ENCODE measurements at regions not wholly inside any gene's neighbourhood (a gene's known extent, or its start where the extent isn't known, plus 50 kb on each side); places are given as distances from the start of the nearest gene placed in this dataset.

DNA sequence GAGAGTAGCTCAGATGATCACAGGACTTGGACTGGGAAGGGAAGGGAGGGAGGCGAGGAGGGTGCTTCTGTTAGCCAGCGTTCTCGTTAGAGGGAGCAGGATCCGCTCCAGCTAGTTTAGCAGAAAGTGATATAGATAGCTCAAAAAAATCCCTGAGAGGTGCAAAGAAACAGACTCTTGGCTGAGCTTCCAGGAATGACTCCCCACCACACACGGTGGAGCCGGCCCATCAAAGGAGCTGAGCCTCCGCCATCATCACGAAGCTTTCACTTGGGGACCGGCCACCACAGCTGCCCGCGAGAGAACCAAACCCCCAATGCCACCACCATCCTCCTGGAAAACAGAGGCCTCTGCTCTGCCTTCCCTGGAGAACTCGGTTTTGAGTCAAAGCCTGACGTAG is 124.6 kb upstream of the BCL2L14 start:
- H3K27ac ChIP-seq = no peak overlapping the region
- peaks cover 7 to 16% of the 10 kb centered on the region in 2 donors for H3K4me1 ChIP-seq
- intact Hi-C loops (cut with DNase I) = no loop called here
- WGBS, 2 donors = 92 to 94% methylated on average over 10 to 13 of the region's 13 CpGs
- no peaks in the 10 kb centered on the region for H3K27me3 ChIP-seq
- no peak for DNase-seq
- no peaks in the 10 kb centered on the region for H3K9me3 ChIP-seq
- TF ChIP-seq POLR2A (IDR thresholded peaks at IDR 0.05) = no peak
- TF ChIP-seq, protein P1, sequence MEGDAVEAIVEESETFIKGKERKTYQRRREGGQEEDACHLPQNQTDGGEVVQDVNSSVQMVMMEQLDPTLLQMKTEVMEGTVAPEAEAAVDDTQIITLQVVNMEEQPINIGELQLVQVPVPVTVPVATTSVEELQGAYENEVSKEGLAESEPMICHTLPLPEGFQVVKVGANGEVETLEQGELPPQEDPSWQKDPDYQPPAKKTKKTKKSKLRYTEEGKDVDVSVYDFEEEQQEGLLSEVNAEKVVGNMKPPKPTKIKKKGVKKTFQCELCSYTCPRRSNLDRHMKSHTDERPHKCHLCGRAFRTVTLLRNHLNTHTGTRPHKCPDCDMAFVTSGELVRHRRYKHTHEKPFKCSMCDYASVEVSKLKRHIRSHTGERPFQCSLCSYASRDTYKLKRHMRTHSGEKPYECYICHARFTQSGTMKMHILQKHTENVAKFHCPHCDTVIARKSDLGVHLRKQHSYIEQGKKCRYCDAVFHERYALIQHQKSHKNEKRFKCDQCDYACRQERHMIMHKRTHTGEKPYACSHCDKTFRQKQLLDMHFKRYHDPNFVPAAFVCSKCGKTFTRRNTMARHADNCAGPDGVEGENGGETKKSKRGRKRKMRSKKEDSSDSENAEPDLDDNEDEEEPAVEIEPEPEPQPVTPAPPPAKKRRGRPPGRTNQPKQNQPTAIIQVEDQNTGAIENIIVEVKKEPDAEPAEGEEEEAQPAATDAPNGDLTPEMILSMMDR (IDR thresholded peaks at IDR 0.05) = no peak
- no peaks in the 10 kb centered on the region for H3K36me3 ChIP-seq
- no peak overlapping the region for H3K4me3 ChIP-seq (replicated peaks in 1 of 3)

DNA sequence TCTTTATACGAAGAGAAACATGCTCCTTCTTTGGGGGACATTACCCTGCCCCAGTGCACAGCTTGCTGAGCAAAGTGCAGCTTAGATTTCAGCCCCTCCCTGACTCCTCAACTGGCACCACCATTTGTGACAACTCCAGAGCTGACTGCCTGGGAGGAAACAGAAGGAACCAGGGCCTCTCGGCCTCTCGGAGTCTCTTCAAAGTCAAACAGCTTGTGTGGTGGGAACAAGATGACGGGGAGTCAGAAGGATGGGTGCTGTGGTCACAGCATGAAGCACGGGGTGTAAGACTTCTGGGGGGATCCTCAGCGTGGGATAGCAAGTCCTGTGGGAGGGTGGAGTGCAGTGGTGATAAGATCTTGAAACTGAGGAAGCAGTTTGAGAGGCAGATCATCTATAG is 123.5 kb upstream of the BCL2L14 start:
- 85 to 90% methylated on average over 6 of the region's 6 CpGs for WGBS, 2 donors
- no peaks in the 10 kb centered on the region for H3K27me3 ChIP-seq
- H3K9me3 ChIP-seq = no peaks in the 10 kb centered on the region
- no peak for DNase-seq
- intact Hi-C loops (cut with DNase I) = no loop called here
- TF ChIP-seq, protein P1 (IDR thresholded peaks at IDR 0.05) = no peak
- TF ChIP-seq POLR2A (IDR thresholded peaks at IDR 0.05) = no peak
- H3K4me3 ChIP-seq (replicated peaks in 1 of 3) = no peak overlapping the region
- no peak overlapping the region for H3K27ac ChIP-seq
- H3K36me3 ChIP-seq = no peaks in the 10 kb centered on the region
- peaks cover 7 to 16% of the 10 kb centered on the region in 2 donors for H3K4me1 ChIP-seq

DNA sequence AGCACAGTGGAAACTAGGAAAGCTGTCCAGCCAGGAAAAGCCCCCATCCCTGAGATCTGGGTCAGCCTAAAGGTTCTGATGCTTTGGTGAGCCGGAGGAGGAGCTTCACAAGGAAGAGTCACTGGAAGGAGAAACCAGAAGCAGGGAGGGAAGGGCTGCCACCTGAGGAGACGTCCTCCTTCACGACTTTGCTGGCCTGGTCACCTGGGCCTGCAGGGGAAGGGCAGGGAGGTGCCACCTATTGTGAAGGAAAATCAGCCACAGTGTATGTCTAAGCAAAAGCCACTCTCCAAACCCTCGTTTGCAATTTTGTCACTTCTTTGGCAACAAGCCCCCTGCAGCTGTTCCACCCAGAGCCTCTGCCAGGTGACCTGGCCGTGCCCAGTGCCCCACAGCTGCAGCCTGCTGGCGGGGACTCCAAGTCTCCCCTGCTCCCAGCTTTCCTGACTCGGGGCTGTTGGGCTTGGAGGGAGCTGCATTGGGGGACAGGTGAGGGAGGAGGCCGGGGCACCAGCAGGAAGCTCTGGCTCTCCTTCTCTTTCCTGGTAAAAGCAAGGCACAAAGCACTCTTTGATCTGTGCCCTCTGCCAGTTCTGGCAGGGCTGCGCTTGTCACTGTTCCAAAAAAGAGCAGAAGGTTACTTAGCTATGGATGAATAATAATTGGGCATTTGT is 120.9 kb upstream of the BCL2L14 start:
- H3K27me3 ChIP-seq = no peaks in the 10 kb centered on the region
- H3K9me3 ChIP-seq = no peaks in the 10 kb centered on the region
- peak; percentile 43 to 61 for DNase-seq
- WGBS, 2 donors = 25 to 30% methylated on average over 7 to 9 of the region's 9 CpGs
- H3K36me3 ChIP-seq = no peaks in the 10 kb centered on the region
- H3K4me3 ChIP-seq (replicated peaks in 1 of 3) = no peak overlapping the region
- peak overlapping the region in 1 of 3 donors; percentile 34 for H3K27ac ChIP-seq
- H3K4me1 ChIP-seq = peaks cover 7 to 16% of the 10 kb centered on the region in 2 donors
- intact Hi-C loops (cut with DNase I) = no loop called here
- TF ChIP-seq POLR2A (IDR thresholded peaks at IDR 0.05) = no peak
- TF ChIP-seq, protein P1 (IDR thresholded peaks at IDR 0.05) = no peak

DNA sequence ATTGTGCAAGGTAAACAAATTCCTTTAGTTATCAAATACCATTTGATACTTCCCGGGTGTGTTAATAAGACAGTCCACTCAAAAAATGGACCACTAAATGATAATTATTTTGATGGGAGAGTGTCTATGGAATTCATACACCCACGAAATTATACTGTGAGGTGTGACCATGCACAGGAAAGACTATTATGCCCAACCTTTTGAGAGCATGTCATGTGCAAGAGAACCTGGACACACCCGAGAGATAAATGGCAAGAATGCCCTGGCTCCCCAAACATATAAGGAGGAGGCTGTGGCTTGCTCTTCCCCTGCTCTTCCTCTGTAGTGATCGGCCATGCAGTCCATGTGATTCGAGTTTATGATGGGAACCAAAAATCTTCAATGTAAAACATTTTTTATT is 119.5 kb upstream of the BCL2L14 start:
- Histone ChIP-seq H3K36me3 (no peaks in the 10 kb centered on the region), H3K27ac (no peak overlapping the region), H3K4me1 (peaks cover 7 to 16% of the 10 kb centered on the region in 2 donors), H3K4me3 (replicated peaks in 1 of 3) (no peak overlapping the region), H3K27me3 (no peaks in the 10 kb centered on the region), H3K9me3 (no peaks in the 10 kb centered on the region)
- 90 to 93% methylated on average over 5 of the region's 5 CpGs for WGBS, 2 donors
- TF ChIP-seq POLR2A (IDR thresholded peaks at IDR 0.05) = no peak
- TF ChIP-seq, protein P1 (IDR thresholded peaks at IDR 0.05) = no peak
- no peak for DNase-seq
- intact Hi-C loops (cut with DNase I) = no loop called here

DNA sequence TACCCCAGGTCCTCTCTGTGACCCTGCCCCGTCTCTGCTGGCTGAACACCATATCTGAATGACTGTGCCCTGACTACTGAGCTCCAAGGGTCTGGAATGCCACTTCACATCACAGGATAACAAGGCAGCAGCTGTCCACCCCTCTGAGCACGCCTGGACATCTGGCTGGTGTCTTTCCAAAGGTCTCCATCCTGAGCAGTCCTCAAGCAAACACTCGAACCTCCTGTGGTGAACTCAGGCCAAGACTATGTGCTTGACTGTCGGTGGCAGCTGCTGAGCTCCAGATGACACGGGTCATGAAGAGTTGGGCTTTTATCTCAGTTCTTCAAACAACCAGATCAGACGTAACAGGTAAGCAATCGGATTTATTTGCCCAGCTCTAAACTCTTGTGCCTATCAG is 117.2 kb upstream of the BCL2L14 start:
- Histone ChIP-seq H3K27me3 (no peaks in the 10 kb centered on the region), H3K4me3 (replicated peaks in 1 of 3) (no peak overlapping the region), H3K9me3 (no peaks in the 10 kb centered on the region), H3K36me3 (no peaks in the 10 kb centered on the region), H3K4me1 (peaks cover 8 to 20% of the 10 kb centered on the region in 2 donors), H3K27ac (no peak overlapping the region)
- peak; percentile 23 to 49 for DNase-seq
- intact Hi-C loops (cut with DNase I) = no loop called here
- TF ChIP-seq, protein P1 (IDR thresholded peaks at IDR 0.05) = no peak
- no peak for TF ChIP-seq POLR2A (IDR thresholded peaks at IDR 0.05)
- WGBS, 2 donors = 45 to 68% methylated on average over 6 to 7 of the region's 7 CpGs
